CD4-positive, alpha-beta T cell (primary cell): ENCODE measurements at regions not wholly inside any gene's neighbourhood (a gene's known extent, or its start where the extent isn't known, plus 50 kb on each side); places are given as distances from the start of the nearest gene placed in this dataset.

Experiments used
- ATAC-seq: fragments of 200-7000 bp; cut with Tn5 transposase; one replicate; pipeline ENCODE4 v1.10.0; 2022; ENCODE audit warnings: mild to moderate bottlenecking; ENCODE audit not compliant: poor library complexity
- CTCF ChIA-PET: fragments of 350-600 bp; sonication (Branson Sonifier 250); formaldehyde crosslinking; loops from one replicate; lab custom pipeline; 2021; ENCODE audit warnings: antibody characterized with exemption, inconsistent platforms; lab: Charles Lee
- POLR2A ChIA-PET: fragments of 350-600 bp; sonication (Branson Sonifier 250); formaldehyde crosslinking; loops from one replicate; lab custom pipeline; 2021; ENCODE audit warnings: antibody characterized with exemption, inconsistent platforms; lab: Charles Lee
- DNase-seq, 14 experiments: peaks; one replicate each; pipeline ENCODE4 v3.0.0-alpha.2; 2013 to 2020; ENCODE audit warnings: mixed read lengths in 2 of 14
- H3K27ac ChIP-seq, 2 donors: one replicate each; pipeline versions ENCODE4 v1.5.1 to v1.7.0; 2013; ENCODE audit warnings: low read length in 2 of 2, low read depth in 1 of 2, mild to moderate bottlenecking in 1 of 2
- H3K27me3 ChIP-seq, 2 experiments: 1 replicate in 1 of 2; 2 replicates in 1 of 2; pipeline versions ENCODE4 v1.6.1 to v1.7.0; 2013; ENCODE audit warnings: low read length in 2 of 2, control low read depth in 1 of 2, mild to moderate bottlenecking in 1 of 2, moderate library complexity in 1 of 2; ENCODE audit not compliant: insufficient read depth in 2 of 2, control insufficient read depth in 1 of 2
- H3K36me3 ChIP-seq: one replicate; pipeline ENCODE4 v1.6.1; 2013; ENCODE audit warnings: low read length, control low read depth; ENCODE audit not compliant: insufficient read depth
- H3K4me1 ChIP-seq: one replicate; pipeline ENCODE4 v1.6.1; 2013; ENCODE audit warnings: low read length, control low read depth; ENCODE audit not compliant: insufficient read depth
- H3K4me3 ChIP-seq: one replicate; pipeline ENCODE4 v1.5.1; 2013; ENCODE audit warnings: mild to moderate bottlenecking, low read length, moderate library complexity
- H3K9me3 ChIP-seq, 2 experiments: 1 replicate in 1 of 2; 2 replicates in 1 of 2; pipeline versions ENCODE4 v1.6.1 to v1.7.0; 2013; ENCODE audit warnings: low read length in 2 of 2, mild to moderate bottlenecking in 2 of 2, control low read depth in 1 of 2, moderate library complexity in 1 of 2; ENCODE audit not compliant: control insufficient read depth in 1 of 2, insufficient read depth in 1 of 2
- H3K27ac Mint-ChIP-seq: one replicate; pipeline ENCODE4 v1.8.0; 2020; ENCODE audit warnings: mixed read lengths
- H3K27me3 Mint-ChIP-seq: one replicate; pipeline ENCODE4 v1.8.0; 2021; ENCODE audit warnings: mixed read lengths
- H3K36me3 Mint-ChIP-seq: one replicate; pipeline ENCODE4 v1.8.0; 2021; ENCODE audit warnings: low read depth, mixed read lengths
- H3K4me1 Mint-ChIP-seq: one replicate; pipeline ENCODE4 v1.8.0; 2021; ENCODE audit warnings: low read depth, mixed read lengths
- H3K4me3 Mint-ChIP-seq: one replicate; pipeline ENCODE4 v1.8.0; 2020; ENCODE audit warnings: mild to moderate bottlenecking, mixed read lengths
- H3K9me3 Mint-ChIP-seq: one replicate; pipeline ENCODE4 v1.8.0; 2020; ENCODE audit warnings: mixed read lengths
- CTCF ChIP-seq: fragments of 200-600 bp; IDR thresholded peaks from one replicate; pipeline ENCODE4 v1.8.0; 2022; ENCODE audit warnings: antibody characterized with exemption, mild to moderate bottlenecking
- intact Hi-C, 2 experiments: fragments of 100-400 bp; cut with DNase I in 1 of 2; cut with micrococcal nuclease in 1 of 2; formaldehyde crosslinking; loops; one replicate each; pipeline versions ENCODE4 v1.15.1 to v1.9.0; 2023 to 2025; cut with DNase I, micrococcal nuclease

DNA sequence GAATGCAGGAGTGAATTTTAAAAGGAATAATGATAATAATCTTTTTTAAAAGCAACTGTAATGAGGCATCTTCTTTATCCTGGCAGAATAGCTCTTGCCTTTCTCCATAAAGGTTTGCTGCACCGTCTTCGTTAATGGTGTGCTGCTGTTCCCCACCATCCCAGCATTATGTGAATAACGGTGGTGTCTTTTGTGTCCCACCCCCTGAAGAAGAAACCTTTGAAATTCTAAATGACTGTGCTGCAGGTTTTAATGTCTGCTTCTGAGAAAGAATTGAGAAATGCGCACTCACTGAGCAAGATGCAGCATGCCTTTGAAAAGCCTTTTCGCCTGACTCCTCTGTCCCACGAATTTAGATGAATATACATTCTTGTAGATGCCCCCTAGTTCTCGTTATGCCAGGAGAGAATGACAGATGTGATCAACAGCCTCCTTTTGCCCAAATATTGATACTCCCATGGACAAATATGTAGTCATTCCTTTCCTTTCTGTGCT is 246.1 kb upstream of the ZNF462 start:
- no peaks in the 10 kb centered on the region for H3K4me1 ChIP-seq
- Mint-ChIP-seq H3K27me3 (no peaks in the 10 kb centered on the region), H3K4me1 (no peaks in the 10 kb centered on the region), H3K4me3 (no peak overlapping the region), H3K9me3 (no peaks in the 10 kb centered on the region), H3K36me3 (no peaks in the 10 kb centered on the region), H3K27ac (no peak overlapping the region)
- no peak for DNase-seq
- peaks cover 0 to 10% of the 10 kb centered on the region in 2 experiments for H3K9me3 ChIP-seq
- no peaks in the 10 kb centered on the region for H3K27me3 ChIP-seq
- H3K36me3 ChIP-seq: no peaks in the 10 kb centered on the region
- no peak for ATAC-seq
- no peak for TF ChIP-seq CTCF
- H3K27ac ChIP-seq: no peak overlapping the region
- CTCF ChIA-PET: no interaction called here
- intact Hi-C loops: no loop called here
- POLR2A ChIA-PET: no interaction called here
- H3K4me3 ChIP-seq: no peak overlapping the region

GRCh38 chr9:106619211-106619610 is 243.8 kb upstream of the ZNF462 start:
- no peaks in the 10 kb centered on the region for H3K27me3 Mint-ChIP-seq
- POLR2A ChIA-PET: no interaction called here
- intact Hi-C loops: no loop called here
- no peak overlapping the region for H3K4me3 Mint-ChIP-seq
- H3K4me1 ChIP-seq: no peaks in the 10 kb centered on the region
- H3K36me3 Mint-ChIP-seq: no peaks in the 10 kb centered on the region
- H3K9me3 Mint-ChIP-seq: no peaks in the 10 kb centered on the region
- no peaks in the 10 kb centered on the region for H3K27me3 ChIP-seq
- no peak overlapping the region for H3K27ac Mint-ChIP-seq
- H3K4me3 ChIP-seq: no peak overlapping the region
- CTCF ChIA-PET: no interaction called here
- no peaks in the 10 kb centered on the region for H3K36me3 ChIP-seq
- H3K9me3 ChIP-seq: peaks cover 0 to 9% of the 10 kb centered on the region in 2 experiments
- H3K4me1 Mint-ChIP-seq: no peaks in the 10 kb centered on the region
- DNase-seq (no peak), ATAC-seq (no peak)
- no peak overlapping the region for H3K27ac ChIP-seq
- TF ChIP-seq CTCF: no peak

DNA sequence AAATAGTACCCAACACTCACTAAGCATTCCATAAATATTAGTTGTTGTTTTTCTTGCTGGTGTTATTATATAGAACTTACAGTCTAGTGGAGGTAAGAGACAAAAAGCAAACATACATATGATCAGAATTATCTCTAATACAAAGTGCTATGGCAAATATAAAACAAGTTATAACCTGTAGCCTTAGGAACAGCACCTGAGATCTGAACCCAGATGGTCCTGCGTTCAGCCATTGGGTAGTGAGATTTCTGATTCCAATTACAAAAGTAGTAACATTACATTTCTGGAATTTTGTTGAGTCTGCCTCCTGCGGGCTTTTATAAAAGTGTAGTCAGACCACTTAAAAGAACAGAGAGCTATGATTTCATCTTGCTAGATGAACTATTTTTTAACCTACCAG is 242.9 kb upstream of the ZNF462 start:
- H3K4me1 Mint-ChIP-seq: no peaks in the 10 kb centered on the region
- intact Hi-C loops: no loop called here
- H3K36me3 Mint-ChIP-seq: no peaks in the 10 kb centered on the region
- H3K4me3 ChIP-seq: no peak overlapping the region
- no peaks in the 10 kb centered on the region for H3K27me3 ChIP-seq
- H3K9me3 ChIP-seq: peaks cover 0 to 9% of the 10 kb centered on the region in 2 experiments
- no peaks in the 10 kb centered on the region for H3K4me1 ChIP-seq
- no peak overlapping the region for H3K27ac ChIP-seq
- no peak for ATAC-seq
- TF ChIP-seq CTCF: no peak
- no peaks in the 10 kb centered on the region for H3K27me3 Mint-ChIP-seq
- ChIA-PET POLR2A (no interaction called here), CTCF (no interaction called here)
- no peaks in the 10 kb centered on the region for H3K36me3 ChIP-seq
- DNase-seq: no peak
- no peak overlapping the region for H3K4me3 Mint-ChIP-seq
- H3K9me3 Mint-ChIP-seq: no peaks in the 10 kb centered on the region
- no peak overlapping the region for H3K27ac Mint-ChIP-seq
